SIG-M5 treated with dmso at 0.1 percent for 504 hours (cell line): ENCODE measurements at regions not wholly inside any gene's neighbourhood (a gene's known extent, or its start where the extent isn't known, plus 50 kb on each side); places are given as distances from the start of the nearest gene placed in this dataset.

Source experiments
- DNase-seq: peaks from one replicate; lab custom pipeline; 2025; ENCODE audit not compliant: unreplicated experiment; lab: John Stamatoyannopoulos, UW

- no peak for DNase-seq
These were observed 52.3 kb downstream of the HDGFL1 start for GRCh38 chr6:22621701-22622100.

GRCh38 chr6:22622351-22622750 lies 53.0 kb downstream of the HDGFL1 start:
- no peak for DNase-seq

- no peak for DNase-seq
These were observed 53.4 kb downstream of the HDGFL1 start for GRCh38 chr6:22622813-22623212.

GRCh38 chr6:22627644-22628043 lies 58.3 kb downstream of the HDGFL1 start:
- no peak for DNase-seq

GRCh38 chr6:22631091-22631490 lies 61.7 kb downstream of the HDGFL1 start:
- no peak for DNase-seq

- no peak for DNase-seq
These were observed 63.3 kb downstream of the HDGFL1 start for GRCh38 chr6:22632581-22633145.

GRCh38 chr6:22636452-22636851 lies 67.1 kb downstream of the HDGFL1 start:
- DNase-seq: no peak

- DNase-seq: no peak
These were observed 68.4 kb downstream of the HDGFL1 start for GRCh38 chr6:22637782-22638181.

GRCh38 chr6:22638320-22638719 lies 69.0 kb downstream of the HDGFL1 start:
- no peak for DNase-seq

GRCh38 chr6:22642254-22642653 lies 72.9 kb downstream of the HDGFL1 start:
- DNase-seq: no peak

GRCh38 chr6:22643780-22644179 lies 74.4 kb downstream of the HDGFL1 start:
- no peak for DNase-seq

GRCh38 chr6:22647719-22648118 lies 78.4 kb downstream of the HDGFL1 start:
- no peak for DNase-seq

GRCh38 chr6:22651731-22652130 lies 82.4 kb downstream of the HDGFL1 start:
- no peak for DNase-seq

- no peak for DNase-seq
These were observed 84.7 kb downstream of the HDGFL1 start for GRCh38 chr6:22653980-22654610.

GRCh38 chr6:22656706-22657351 lies 87.5 kb downstream of the HDGFL1 start:
- DNase-seq: no peak

GRCh38 chr6:22657352-22657980 lies 88.1 kb downstream of the HDGFL1 start:
- DNase-seq: no peak

- no peak for DNase-seq
These were observed 88.8 kb downstream of the HDGFL1 start for GRCh38 chr6:22658183-22658582.

- DNase-seq: no peak
These were observed 89.6 kb downstream of the HDGFL1 start for GRCh38 chr6:22658934-22659333.

GRCh38 chr6:22664968-22665367 lies 95.6 kb downstream of the HDGFL1 start:
- DNase-seq: no peak

- DNase-seq: no peak
These were observed 96.7 kb downstream of the HDGFL1 start for GRCh38 chr6:22666021-22666420.

GRCh38 chr6:22666586-22666985 lies 97.2 kb downstream of the HDGFL1 start:
- DNase-seq: no peak

- DNase-seq: no peak
These were observed 98.5 kb downstream of the HDGFL1 start for GRCh38 chr6:22667855-22668254.
